IMR-90 (cell line): ENCODE measurements at regions not wholly inside any gene's neighbourhood (a gene's known extent, or its start where the extent isn't known, plus 50 kb on each side); places are given as distances from the start of the nearest gene placed in this dataset.

Source experiments
- ATAC-seq: fragments of 200-7000 bp; cut with Tn5 transposase; 2 replicates; pipeline ENCODE4 v1.9.1; 2020; ENCODE audit warnings: low read depth, mild to moderate bottlenecking, moderate library complexity
- BruUV-seq: library from RNA; stranded (reverse); fragments of 400-500 nt; replicated peaks from 2 replicates; lab custom pipeline; 2021; lab: Mats Ljungman, UMichigan
- CTCF ChIA-PET: fragments of 300-600 bp; formaldehyde crosslinking; extraction: SDS; loops from one replicate; lab custom pipeline; 2021; ENCODE audit warnings: antibody characterized with exemption; lab: Yijun Ruan, JAX
- POLR2A ChIA-PET: fragments of 300-600 bp; sonication (Branson Sonifier 250); formaldehyde crosslinking; loops from one replicate; lab custom pipeline; 2022; ENCODE audit warnings: antibody characterized with exemption; ENCODE audit not compliant: unreplicated experiment; lab: Charles Lee
- DNase-seq: peaks from one replicate; pipeline ENCODE4 v3.0.0; 2013
- H2AFZ ChIP-seq: replicated peaks from 2 replicates; pipeline ENCODE3; 2013; ENCODE audit warnings: low read length, mild to moderate bottlenecking; ENCODE audit not compliant: poor library complexity
- H2AK5ac ChIP-seq: 2 replicates; pipeline ENCODE4 v1.6.1; 2013; ENCODE audit warnings: low read depth, low read length, inconsistent platforms
- H2AK9ac ChIP-seq: replicated peaks from 2 replicates; pipeline ENCODE3; 2013; ENCODE audit warnings: mild to moderate bottlenecking, low read depth, low read length, moderate library complexity; ENCODE audit not compliant: poor library complexity
- H2BK120ac ChIP-seq: 2 replicates; pipeline ENCODE4 v1.6.1; 2013; ENCODE audit warnings: low read depth, low read length, inconsistent platforms
- H2BK15ac ChIP-seq: 3 replicates; pipeline ENCODE4 v1.6.1; 2013; ENCODE audit warnings: low read depth, low read length, inconsistent platforms
- H2BK20ac ChIP-seq: 2 replicates; pipeline ENCODE4 v1.6.1; 2013; ENCODE audit warnings: low read depth, mild to moderate bottlenecking, inconsistent platforms, low read length, moderate library complexity
- H2BK5ac ChIP-seq: 2 replicates; pipeline ENCODE4 v1.6.1; 2013; ENCODE audit warnings: mild to moderate bottlenecking, low read depth, low read length, inconsistent platforms; ENCODE audit not compliant: poor library complexity, severe bottlenecking
- H3K14ac ChIP-seq: replicated peaks from 2 replicates; pipeline ENCODE4 v1.6.1; 2013; ENCODE audit warnings: low read depth, low read length, inconsistent platforms
- H3K18ac ChIP-seq: 2 replicates; pipeline ENCODE4 v1.6.1; 2013; ENCODE audit warnings: low read depth, low read length, control low read depth
- H3K23ac ChIP-seq: 2 replicates; pipeline ENCODE4 v1.6.1; 2013; ENCODE audit warnings: low read depth, low read length, inconsistent platforms
- H3K27ac ChIP-seq: 2 replicates; pipeline ENCODE4 v1.5.1; 2013; ENCODE audit warnings: mild to moderate bottlenecking, control low read depth, low read length; ENCODE audit not compliant: insufficient read depth
- H3K27me3 ChIP-seq: 2 replicates; pipeline ENCODE4 v1.6.1; 2013; ENCODE audit warnings: low read length; ENCODE audit not compliant: control insufficient read depth, insufficient read depth
- H3K36me3 ChIP-seq: 2 replicates; pipeline ENCODE4 v1.6.1; 2013; ENCODE audit warnings: low read length, mixed read lengths; ENCODE audit not compliant: control insufficient read depth, insufficient read depth
- H3K4ac ChIP-seq: 2 replicates; pipeline ENCODE4 v1.6.1; 2013; ENCODE audit warnings: low read depth, low read length, inconsistent platforms
- H3K4me1 ChIP-seq: 2 replicates; pipeline ENCODE4 v1.6.1; 2013; ENCODE audit warnings: low read length, mixed read lengths; ENCODE audit not compliant: control insufficient read depth, insufficient read depth
- H3K4me2 ChIP-seq: 2 replicates; pipeline ENCODE4 v1.6.1; 2013; ENCODE audit warnings: low read depth, mild to moderate bottlenecking, control low read depth, low read length, moderate library complexity
- H3K4me3 ChIP-seq: 2 replicates; pipeline ENCODE4 v1.5.1; 2013; ENCODE audit warnings: low read depth, mild to moderate bottlenecking, control low read depth, low read length, moderate library complexity; ENCODE audit not compliant: insufficient read depth
- H3K56ac ChIP-seq: 2 replicates; pipeline ENCODE4 v1.6.1; 2013; ENCODE audit warnings: low read length, inconsistent platforms; ENCODE audit not compliant: insufficient read depth; ENCODE audit errors: extremely low read depth
- H3K79me1 ChIP-seq, 2 experiments: 2 replicates each; pipeline ENCODE4 v1.6.1; 2013; ENCODE audit warnings: low read length in 2 of 2, inconsistent platforms in 1 of 2, low read depth in 1 of 2
- H3K9ac ChIP-seq: 2 replicates; pipeline ENCODE4 v1.6.1; 2013; ENCODE audit warnings: low read depth, low read length, control low read depth
- H3K9me1 ChIP-seq: 2 replicates; pipeline ENCODE4 v1.6.1; 2013; ENCODE audit warnings: low read length, inconsistent platforms; ENCODE audit not compliant: insufficient read depth
- H3K9me3 ChIP-seq: 2 replicates; pipeline ENCODE4 v1.6.1; 2013; ENCODE audit warnings: low read length; ENCODE audit not compliant: control insufficient read depth, insufficient read depth
- H4K20me1 ChIP-seq: 2 replicates; pipeline ENCODE4 v1.6.1; 2013; ENCODE audit warnings: low read length, inconsistent platforms; ENCODE audit not compliant: insufficient read depth
- H4K5ac ChIP-seq: 2 replicates; pipeline ENCODE4 v1.6.1; 2013; ENCODE audit warnings: mild to moderate bottlenecking, low read depth, low read length, control low read depth
- H4K8ac ChIP-seq, 2 experiments: 2 replicates each; pipeline ENCODE4 v1.6.1; 2013; ENCODE audit warnings: low read depth in 2 of 2, low read length in 2 of 2, control low read depth in 1 of 2, inconsistent platforms in 1 of 2
- H4K91ac ChIP-seq: 2 replicates; pipeline ENCODE4 v1.6.1; 2013; ENCODE audit warnings: low read depth, low read length, inconsistent platforms; ENCODE audit not compliant: insufficient read depth
- WGBS, 2 experiments: methylation state at CpG; one replicate each; pipeline versions ENCODE4 v1.1.5 to v1.1.7; 2013; ENCODE audit warnings: missing lambda C conversion rate in 2 of 2; ENCODE audit not compliant: insufficient read length in 1 of 2; ENCODE audit errors: extremely low coverage in 2 of 2; 5-methylcytosine and 5-hydroxymethylcytosine counted together
- dilution Hi-C: fragments of 300-500 bp; cut with HindIII; formaldehyde crosslinking; loops from one replicate; pipeline ENCODE4 v1.14.3; 2018; ENCODE audit warnings: low sequenced_read_pairs; ENCODE audit not compliant: unreplicated experiment
- in situ Hi-C: fragments of 300-500 bp; cut with MboI; formaldehyde crosslinking; loops from 3 replicates; pipeline ENCODE4 v1.14.3; 2019; ENCODE audit warnings: low sequenced_read_pairs, inconsistent platforms, mixed read lengths
- intact Hi-C: fragments of 100-400 bp; cut with micrococcal nuclease; formaldehyde crosslinking; loops from 2 replicates; pipeline ENCODE4 v1.10.0; 2022
- TF ChIP-seq, protein P1 (sequence below): fragments of 150-350 bp; IDR thresholded peaks from 2 replicates; pipeline ENCODE4 v1.6.1; 2016; ENCODE audit warnings: low read depth, mild to moderate bottlenecking, low read length, moderate library complexity, borderline replicate concordance

DNA sequence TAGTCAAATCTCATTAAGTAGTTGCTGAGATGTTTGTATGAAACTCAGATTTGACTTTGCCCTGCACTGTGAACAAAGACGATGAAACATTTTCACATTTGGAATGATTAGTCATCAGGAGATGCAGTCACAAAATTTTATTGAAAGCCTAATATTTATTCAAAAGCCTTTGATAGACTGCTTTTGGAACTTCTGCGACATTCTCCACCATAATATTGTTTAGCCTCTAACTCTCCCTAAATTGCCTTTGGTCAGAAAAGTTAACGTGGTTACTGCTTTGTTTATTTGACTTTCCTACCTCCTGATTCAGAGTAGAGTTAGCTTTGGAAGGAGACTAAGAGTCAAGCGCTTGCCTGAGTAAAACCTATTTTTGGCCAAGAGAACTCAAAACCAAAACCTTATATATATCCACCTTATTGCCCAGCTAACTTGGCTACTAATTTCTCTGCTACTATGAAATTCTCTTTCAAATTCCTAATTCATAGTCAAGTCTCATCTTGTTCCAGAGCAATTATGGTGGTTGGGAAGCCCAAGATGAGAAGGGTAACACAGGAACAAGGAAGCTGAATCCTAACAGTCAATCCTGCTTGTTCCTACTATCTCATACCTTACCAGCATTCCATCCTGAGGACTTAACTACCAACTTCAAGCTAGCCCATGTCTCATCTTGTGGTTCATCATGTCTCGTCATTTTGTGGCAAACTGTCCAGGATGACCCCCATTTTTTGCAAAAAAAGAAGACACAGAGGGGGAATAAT lies 429.6 kb downstream of the USP25 start:
- H3K9me1 ChIP-seq, result no peaks in the 10 kb centered on the region
- H3K23ac ChIP-seq, result no peak overlapping the region
- in situ Hi-C loops (no loop called here), dilution Hi-C loops (no loop called here), intact Hi-C loops (no loop called here)
- ChIA-PET POLR2A (no interaction called here), CTCF (no interaction called here)
- TF ChIP-seq, protein P1, sequence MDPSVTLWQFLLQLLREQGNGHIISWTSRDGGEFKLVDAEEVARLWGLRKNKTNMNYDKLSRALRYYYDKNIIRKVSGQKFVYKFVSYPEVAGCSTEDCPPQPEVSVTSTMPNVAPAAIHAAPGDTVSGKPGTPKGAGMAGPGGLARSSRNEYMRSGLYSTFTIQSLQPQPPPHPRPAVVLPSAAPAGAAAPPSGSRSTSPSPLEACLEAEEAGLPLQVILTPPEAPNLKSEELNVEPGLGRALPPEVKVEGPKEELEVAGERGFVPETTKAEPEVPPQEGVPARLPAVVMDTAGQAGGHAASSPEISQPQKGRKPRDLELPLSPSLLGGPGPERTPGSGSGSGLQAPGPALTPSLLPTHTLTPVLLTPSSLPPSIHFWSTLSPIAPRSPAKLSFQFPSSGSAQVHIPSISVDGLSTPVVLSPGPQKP, result no peak
- H4K20me1 ChIP-seq, result no peaks in the 10 kb centered on the region
- H2BK120ac ChIP-seq, result 0 out of 2 replicates have a peak overlapping the region, but pooled peaks have one; percentile 24
- no peak overlapping the region for H2AK9ac ChIP-seq
- peaks cover 3% of the 10 kb centered on the region; the same call in 1 of the 2 replicates for H3K4me1 ChIP-seq
- H3K4me2 ChIP-seq, result peak overlapping the region; percentile 50; the same call in 1 of the 2 replicates
- peak; percentile 80 for ATAC-seq
- H3K4me3 ChIP-seq, result no peak overlapping the region
- H3K9ac ChIP-seq, result no peak overlapping the region
- no CpG with 5 or more reads among the region's 5 CpGs for WGBS, 2 experiments
- no peak overlapping the region for H3K4ac ChIP-seq
- no peak overlapping the region for H4K91ac ChIP-seq
- no TSS peak for BruUV-seq
- no peak overlapping the region for H3K56ac ChIP-seq
- H4K5ac ChIP-seq, result peak overlapping the region; percentile 31; the same call in 1 of the 2 replicates
- H4K8ac ChIP-seq, result no peak overlapping the region
- 0 out of 2 replicates have a peak overlapping the region, but pooled peaks have one; percentile 42 for H2BK20ac ChIP-seq
- H2BK15ac ChIP-seq, result no peak overlapping the region
- no peak overlapping the region for H3K14ac ChIP-seq
- peak overlapping the region; percentile 93; the same call in 1 of the 2 replicates for H3K18ac ChIP-seq
- DNase-seq, result peak; percentile 77
- H2BK5ac ChIP-seq, result no peak overlapping the region
- H3K36me3 ChIP-seq, result no peaks in the 10 kb centered on the region
- H3K9me3 ChIP-seq, result no peaks in the 10 kb centered on the region
- no peaks in the 10 kb centered on the region for H3K27me3 ChIP-seq
- H3K79me1 ChIP-seq, result no peaks in the 10 kb centered on the region
- peak overlapping the region; percentile 25; the same call in 1 of the 2 replicates for H2AK5ac ChIP-seq
- H3K27ac ChIP-seq, result peak overlapping the region; percentile 27; the same call in 1 of the 2 replicates
- no peak overlapping the region for H2AFZ ChIP-seq
